ENCODE measurements at regions not wholly inside any gene's neighbourhood (a gene's known extent, or its start where the extent isn't known, plus 50 kb on each side); places are given as distances from the start of the nearest gene placed in this dataset.

DNA sequence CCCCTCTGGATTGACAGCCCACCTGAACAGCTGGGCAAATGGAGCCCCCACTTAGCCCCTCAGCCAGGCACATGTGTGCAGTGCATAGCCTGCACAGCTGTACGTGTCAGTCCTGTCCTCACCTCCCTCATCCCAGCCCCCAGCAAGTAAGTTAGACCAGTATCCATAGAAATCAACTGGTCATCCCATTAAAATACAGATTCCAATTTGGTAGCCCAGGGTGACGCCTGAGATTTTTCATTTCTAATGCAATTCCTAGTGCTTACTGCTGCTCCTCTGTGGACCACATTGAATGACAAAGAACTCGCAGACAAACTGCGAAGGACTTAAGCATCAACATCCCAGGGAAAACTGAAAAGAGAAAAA, 99.0 kb upstream of the GJB5 start:
- Histone ChIP-seq H3K36me3 (replicated peaks in 1 of 2) (no peaks in the 10 kb centered on the region), H3K27me3 (peaks cover 4% of the 10 kb centered on the region), H3K4me3 (no peak overlapping the region), H3K27ac (no peak overlapping the region), H3K9me3 (replicated peaks in 1 of 3) (no peaks in the 10 kb centered on the region), H3K4me1 (replicated peaks in 1 of 2) (no peaks in the 10 kb centered on the region)
- no peak for TF ChIP-seq POLR2A (IDR thresholded peaks at IDR 0.05)
- TF ChIP-seq, protein P1, sequence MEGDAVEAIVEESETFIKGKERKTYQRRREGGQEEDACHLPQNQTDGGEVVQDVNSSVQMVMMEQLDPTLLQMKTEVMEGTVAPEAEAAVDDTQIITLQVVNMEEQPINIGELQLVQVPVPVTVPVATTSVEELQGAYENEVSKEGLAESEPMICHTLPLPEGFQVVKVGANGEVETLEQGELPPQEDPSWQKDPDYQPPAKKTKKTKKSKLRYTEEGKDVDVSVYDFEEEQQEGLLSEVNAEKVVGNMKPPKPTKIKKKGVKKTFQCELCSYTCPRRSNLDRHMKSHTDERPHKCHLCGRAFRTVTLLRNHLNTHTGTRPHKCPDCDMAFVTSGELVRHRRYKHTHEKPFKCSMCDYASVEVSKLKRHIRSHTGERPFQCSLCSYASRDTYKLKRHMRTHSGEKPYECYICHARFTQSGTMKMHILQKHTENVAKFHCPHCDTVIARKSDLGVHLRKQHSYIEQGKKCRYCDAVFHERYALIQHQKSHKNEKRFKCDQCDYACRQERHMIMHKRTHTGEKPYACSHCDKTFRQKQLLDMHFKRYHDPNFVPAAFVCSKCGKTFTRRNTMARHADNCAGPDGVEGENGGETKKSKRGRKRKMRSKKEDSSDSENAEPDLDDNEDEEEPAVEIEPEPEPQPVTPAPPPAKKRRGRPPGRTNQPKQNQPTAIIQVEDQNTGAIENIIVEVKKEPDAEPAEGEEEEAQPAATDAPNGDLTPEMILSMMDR (IDR thresholded peaks at IDR 0.05) = no peak
- intact Hi-C loops (cut with DNase I) = no loop called here
- WGBS, 4 donors = 67 to 93% (median 72%) methylated on average over 4 of the region's 4 CpGs
- DNase-seq = no peak

GRCh38 chr1:34656299-34656698, 98.5 kb upstream of the GJB5 start:
- intact Hi-C loops (cut with DNase I) = no loop called here
- no peak overlapping the region for H3K27ac ChIP-seq
- no peaks in the 10 kb centered on the region for H3K9me3 ChIP-seq (replicated peaks in 1 of 3)
- no peak for DNase-seq
- 77 to 92% (median 84%) methylated on average over 3 of the region's 3 CpGs for WGBS, 4 donors
- no peaks in the 10 kb centered on the region for H3K4me1 ChIP-seq (replicated peaks in 1 of 2)
- no peak for TF ChIP-seq POLR2A (IDR thresholded peaks at IDR 0.05)
- TF ChIP-seq, protein P1 (IDR thresholded peaks at IDR 0.05) = no peak
- H3K4me3 ChIP-seq = no peak overlapping the region
- H3K36me3 ChIP-seq (replicated peaks in 1 of 2) = no peaks in the 10 kb centered on the region
- H3K27me3 ChIP-seq = peaks cover 4% of the 10 kb centered on the region

DNA sequence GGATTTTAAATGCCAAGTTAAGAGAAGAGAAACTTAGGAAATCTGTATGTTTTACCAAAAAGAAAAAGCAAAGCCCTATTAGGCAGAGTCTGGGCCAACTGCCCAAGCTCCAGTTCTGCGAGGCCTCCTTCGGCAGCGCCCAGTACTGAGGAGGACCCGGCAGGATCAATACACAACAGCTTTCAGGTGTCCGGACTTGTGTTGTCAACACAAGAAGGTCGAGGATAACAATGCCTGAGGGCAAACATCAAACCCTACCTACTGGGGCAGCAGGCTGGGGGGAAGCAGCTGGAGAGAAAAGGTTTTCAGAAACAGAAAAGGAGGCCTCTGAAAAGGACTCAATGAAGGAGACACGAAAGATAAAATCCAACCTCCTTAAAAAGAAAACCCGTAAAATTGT, 98.1 kb upstream of the GJB5 start:
- H3K27me3 ChIP-seq = peaks cover 2% of the 10 kb centered on the region
- no peak for DNase-seq
- intact Hi-C loops (cut with DNase I) = no loop called here
- H3K4me1 ChIP-seq (replicated peaks in 1 of 2) = no peaks in the 10 kb centered on the region
- no peak overlapping the region for H3K27ac ChIP-seq
- 60 to 72% (median 69%) methylated on average over 7 to 8 of the region's 8 CpGs for WGBS, 4 donors
- no peaks in the 10 kb centered on the region for H3K9me3 ChIP-seq (replicated peaks in 1 of 3)
- H3K4me3 ChIP-seq = no peak overlapping the region
- H3K36me3 ChIP-seq (replicated peaks in 1 of 2) = no peaks in the 10 kb centered on the region
- TF ChIP-seq, protein P1 (IDR thresholded peaks at IDR 0.05) = no peak
- no peak for TF ChIP-seq POLR2A (IDR thresholded peaks at IDR 0.05)

DNA sequence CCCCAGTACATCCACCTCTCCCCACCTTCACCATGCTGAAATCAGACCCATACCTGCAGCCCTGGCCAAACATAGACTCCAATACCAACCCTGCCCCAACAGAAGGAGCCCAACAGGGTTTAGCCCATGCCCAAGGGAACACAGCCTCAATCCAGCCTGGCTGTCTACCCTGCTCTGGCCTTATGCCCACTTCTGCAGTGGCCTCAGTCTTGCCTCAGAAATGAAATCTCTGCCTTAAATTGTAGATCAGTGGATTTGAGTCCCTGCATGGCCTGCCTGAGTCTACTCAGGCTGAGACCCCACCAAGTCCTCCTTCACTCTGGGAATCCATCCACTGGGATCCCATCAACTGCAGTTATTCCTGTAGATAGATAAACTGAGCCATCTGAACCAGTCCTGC, 97.6 kb upstream of the GJB5 start:
- Histone ChIP-seq H3K9me3 (replicated peaks in 1 of 3) (no peaks in the 10 kb centered on the region), H3K36me3 (replicated peaks in 1 of 2) (no peaks in the 10 kb centered on the region), H3K27ac (no peak overlapping the region), H3K4me1 (replicated peaks in 1 of 2) (no peaks in the 10 kb centered on the region), H3K27me3 (no peaks in the 10 kb centered on the region), H3K4me3 (no peak overlapping the region)
- intact Hi-C loops (cut with DNase I) = no loop called here
- no peak for DNase-seq
- TF ChIP-seq, protein P1 (IDR thresholded peaks at IDR 0.05) = no peak
- no peak for TF ChIP-seq POLR2A (IDR thresholded peaks at IDR 0.05)

Data from adrenal gland (tissue), 9 donors.